HepG2 (cell line): ENCODE measurements at regions not wholly inside any gene's neighbourhood (a gene's known extent, or its start where the extent isn't known, plus 50 kb on each side); places are given as distances from the start of the nearest gene placed in this dataset.

ENCODE experiments used
- ATAC-seq: fragments of 200-7000 bp; cut with Tn5 transposase; 3 replicates; pipeline ENCODE4 v1.9.1; 2020; ENCODE audit warnings: mild to moderate bottlenecking, moderate library complexity
- BruUV-seq: library from RNA; stranded (reverse); fragments of 400-500 nt; replicated peaks from 2 replicates; lab custom pipeline; 2021; lab: Mats Ljungman, UMichigan
- CTCF ChIA-PET: fragments of 300-600 bp; formaldehyde crosslinking; extraction: SDS; loops from one replicate; lab custom pipeline; 2021; ENCODE audit warnings: low total read pairs, inconsistent platforms, low intra/inter-chr PET ratio; lab: Yijun Ruan, JAX
- POLR2A ChIA-PET: fragments of 350-600 bp; sonication (Branson Sonifier 250); formaldehyde crosslinking; loops from one replicate; lab custom pipeline; 2020; ENCODE audit warnings: antibody characterized with exemption, inconsistent platforms; lab: Yijun Ruan, JAX
- DNase-seq: peaks from one replicate; pipeline ENCODE4 v3.0.0-alpha.2; 2015; ENCODE audit warnings: low spot score
- FAIRE-seq: peaks from 3 replicates; lab custom pipeline; 2011; peaks lifted over from hg19 to GRCh38; lab: Jason Lieb, UNC
- H2AFZ ChIP-seq: one replicate; pipeline ENCODE4 v1.6.1; 2011; ENCODE audit warnings: low read length, inconsistent platforms
- H3K27ac ChIP-seq: fragments of 300-600 bp; 3 replicates; pipeline ENCODE4 v1.8.0; 2011; ENCODE audit warnings: mixed run types, mild to moderate bottlenecking, mixed read lengths, low read length, inconsistent platforms; ENCODE audit not compliant: insufficient read depth; ENCODE audit errors: extremely low read length
- H3K27me3 ChIP-seq, 2 experiments: fragments of 200-600 bp in 1 of 2; 2 replicates in 1 of 2; 3 replicates in 1 of 2; pipeline versions ENCODE4 v1.6.0 to v1.8.0; 2011; ENCODE audit warnings: low read length in 2 of 2, mild to moderate bottlenecking in 2 of 2, moderate library complexity in 2 of 2, inconsistent platforms in 1 of 2; ENCODE audit not compliant: insufficient read depth in 2 of 2, control insufficient read depth in 1 of 2
- H3K36me3 ChIP-seq, 2 experiments: fragments of 200-600 bp in 1 of 2; replicated peaks in 1 of 2; 2 replicates in 1 of 2; 3 replicates in 1 of 2; pipeline versions ENCODE4 v1.5.1 to v1.8.0; 2011; ENCODE audit warnings: low read length in 2 of 2, inconsistent platforms in 1 of 2; ENCODE audit not compliant: insufficient read depth in 2 of 2, control insufficient read depth in 1 of 2
- H3K4me1 ChIP-seq: 2 replicates; pipeline ENCODE4 v1.5.1; 2012; ENCODE audit warnings: low read length, inconsistent platforms; ENCODE audit not compliant: insufficient read depth
- H3K4me2 ChIP-seq: 2 replicates; pipeline ENCODE4 v1.6.0; 2011; ENCODE audit warnings: low read depth, low read length, inconsistent platforms
- H3K4me3 ChIP-seq, 3 experiments: fragments of 200-600 bp in 1 of 3; sonication (generic), shearing (Covaris generic) in 1 of 3; replicated peaks in 1 of 3; 2 replicates each; pipeline ENCODE4 v1.5.1; 2011 to 2016; ENCODE audit warnings: low read length in 3 of 3, inconsistent platforms in 2 of 3, low read depth in 2 of 3, mild to moderate bottlenecking in 2 of 3, control low read depth in 1 of 3, mixed read lengths in 1 of 3; ENCODE audit not compliant: insufficient read depth in 1 of 3
- H3K79me2 ChIP-seq: one replicate; pipeline ENCODE4 v1.6.1; 2011; ENCODE audit warnings: low read length, inconsistent platforms; ENCODE audit not compliant: insufficient read depth
- H3K9ac ChIP-seq: 2 replicates; pipeline ENCODE4 v1.6.0; 2011; ENCODE audit warnings: mild to moderate bottlenecking, low read depth, low read length, inconsistent platforms; ENCODE audit not compliant: insufficient read depth
- H3K9me3 ChIP-seq: 2 replicates; pipeline ENCODE4 v1.5.1; 2012; ENCODE audit warnings: mild to moderate bottlenecking, low read length
- H4K20me1 ChIP-seq: 2 replicates; pipeline ENCODE4 v1.6.0; 2011; ENCODE audit warnings: inconsistent platforms, mild to moderate bottlenecking, low read length, moderate library complexity; ENCODE audit not compliant: insufficient read depth
- DPF2 ChIP-seq: sonication (generic); formaldehyde crosslinking; IDR thresholded peaks from 2 replicates; pipeline ENCODE4 v1.4.0; 2020; ENCODE audit warnings: mild to moderate bottlenecking, low read depth, missing genetic modification reagents, borderline replicate concordance
- GPN1 ChIP-seq: sonication (generic); formaldehyde crosslinking; IDR thresholded peaks from 2 replicates; pipeline ENCODE4 v1.5.1; 2020; ENCODE audit warnings: missing genetic modification reagents, borderline replicate concordance
- HNRNPUL1 ChIP-seq: fragments of 200-400 bp; formaldehyde crosslinking; IDR thresholded peaks from 2 replicates; pipeline ENCODE4 v1.6.1; 2017; ENCODE audit warnings: low read depth, mild to moderate bottlenecking, low read length, moderate library complexity
- NFYC ChIP-seq: IDR thresholded peaks from 2 replicates; pipeline ENCODE4 v1.6.1; 2016; ENCODE audit warnings: missing genetic modification reagents, missing compliant biosample characterization
- NPAS2 ChIP-seq: sonication (generic); formaldehyde crosslinking; IDR thresholded peaks from 2 replicates; pipeline ENCODE4 v1.8.0; 2022; ENCODE audit warnings: mild to moderate bottlenecking, missing genetic modification reagents, borderline replicate concordance
- PLRG1 ChIP-seq: fragments of 450-650 bp; conservative IDR thresholded peaks from 2 replicates; pipeline ENCODE4 v1.6.1; 2016
- SIN3B ChIP-seq: fragments of 150-350 bp; IDR thresholded peaks from 2 replicates; pipeline ENCODE4 v1.6.1; 2014; ENCODE audit warnings: low read length
- SIX4 ChIP-seq: sonication (generic); formaldehyde crosslinking; IDR thresholded peaks from 2 replicates; pipeline ENCODE4 v1.4.0; 2020; ENCODE audit warnings: missing genetic modification reagents
- TARDBP ChIP-seq: sonication (generic); formaldehyde crosslinking; IDR thresholded peaks from 2 replicates; pipeline ENCODE4 v1.8.0; 2022; ENCODE audit warnings: mild to moderate bottlenecking, missing genetic modification reagents
- THAP11 ChIP-seq: IDR thresholded peaks from 2 replicates; pipeline ENCODE4 v1.6.1; 2016; ENCODE audit warnings: missing biosample characterization, missing genetic modification reagents
- ZNF143 ChIP-seq: sonication (generic); formaldehyde crosslinking; IDR thresholded peaks from 2 replicates; pipeline ENCODE4 v1.4.0; 2020; ENCODE audit warnings: missing genetic modification reagents
- ZNF235 ChIP-seq: sonication (generic); formaldehyde crosslinking; IDR thresholded peaks from 2 replicates; pipeline ENCODE4 v1.8.1; 2023; ENCODE audit warnings: mild to moderate bottlenecking, missing genetic modification reagents, borderline replicate concordance
- ZNF598 ChIP-seq: sonication (generic); formaldehyde crosslinking; IDR thresholded peaks from 2 replicates; pipeline ENCODE4 v1.5.1; 2020; ENCODE audit warnings: mild to moderate bottlenecking, missing genetic modification reagents, borderline replicate concordance
- ZNF761 ChIP-seq: sonication (generic); formaldehyde crosslinking; conservative IDR thresholded peaks from 2 replicates; pipeline ENCODE4 v1.4.0; 2020; ENCODE audit warnings: mild to moderate bottlenecking, missing genetic modification reagents
- WGBS: methylation state at CpG from one replicate; pipeline ENCODE4 v1.1.6; 2017; ENCODE audit warnings: low lambda C conversion rate; 5-methylcytosine and 5-hydroxymethylcytosine counted together
- in situ Hi-C: cut with HindIII; loops from 2 replicates; pipeline ENCODE4 v1.10.0; 2017; ENCODE audit warnings: low pct_unique_long_range_greater_than_20kb; ENCODE audit not compliant: extremely low pct_ligation_motif_present
- intact Hi-C: fragments of 100-400 bp; cut with micrococcal nuclease; formaldehyde crosslinking; loops from one replicate; pipeline ENCODE4 v1.10.0; 2022; ENCODE audit not compliant: unreplicated experiment
- TF ChIP-seq, protein P1 (sequence below): sonication (generic); formaldehyde crosslinking; IDR thresholded peaks from 2 replicates; pipeline ENCODE4 v1.5.0; 2020; ENCODE audit warnings: missing genetic modification reagents
- TF ChIP-seq, protein P2 (sequence below): sonication (generic); formaldehyde crosslinking; conservative IDR thresholded peaks from 2 replicates; pipeline ENCODE4 v1.4.0; 2020; ENCODE audit warnings: missing genetic modification reagents

DNA sequence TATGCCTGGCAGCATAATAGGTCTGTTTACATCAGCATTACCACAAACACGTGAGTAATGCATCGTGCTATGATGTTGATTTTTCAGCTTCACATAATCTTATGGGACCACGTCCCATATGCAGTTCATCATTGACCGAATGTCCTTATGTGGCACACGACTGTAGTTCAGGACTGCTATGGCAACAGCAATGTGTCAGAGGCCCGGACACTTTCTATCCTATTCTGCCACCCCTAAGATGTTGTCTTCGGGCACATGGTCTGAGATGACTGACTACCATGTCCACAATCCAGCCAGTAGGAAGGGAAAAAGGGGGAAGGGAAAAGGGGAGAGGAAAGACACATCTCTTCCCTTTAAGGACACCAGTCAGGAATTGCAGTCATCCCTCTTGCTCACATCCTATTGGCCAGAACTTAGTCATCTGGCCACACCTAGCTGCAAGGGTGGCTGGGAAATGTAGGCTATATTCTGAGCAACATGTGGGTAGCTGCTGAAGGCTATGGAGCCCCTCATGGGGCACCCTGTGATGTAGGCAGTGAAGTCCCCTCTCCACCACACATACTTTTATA, 196.0 kb upstream of the RBPJ start:
- ATAC-seq (no peak; the same call in 2 of the 3 replicates), DNase-seq (no peak), FAIRE-seq (no peak)
- H3K36me3 ChIP-seq, result no peaks in the 10 kb centered on the region
- no peak overlapping the region for H3K4me2 ChIP-seq
- in situ Hi-C loops, result no loop called here
- 40% methylated on average over 7 of the region's 7 CpGs for WGBS
- H3K79me2 ChIP-seq, result no peaks in the 10 kb centered on the region
- POLR2A ChIA-PET, result no interaction called here
- peaks cover 22% of the 10 kb centered on the region for H3K4me1 ChIP-seq
- H3K4me3 ChIP-seq, result no peak overlapping the region
- H3K27ac ChIP-seq, result no peak overlapping the region
- intact Hi-C loops, result no loop called here
- no peaks in the 10 kb centered on the region for H3K27me3 ChIP-seq
- no peak overlapping the region for H3K9ac ChIP-seq
- no peak overlapping the region for H2AFZ ChIP-seq
- CTCF ChIA-PET, result no interaction called here
- no peaks in the 10 kb centered on the region for H3K9me3 ChIP-seq
- H4K20me1 ChIP-seq, result no peaks in the 10 kb centered on the region
- TF ChIP-seq ZNF598 (CRISPR knock-in tag) (no peak), NFYC (CRISPR knock-in tag) (peak; percentile 43; the same call in 1 of the 2 replicates), ZNF143 (peak; percentile 74), THAP11 (CRISPR knock-in tag) (peak; percentile 80)
- BruUV-seq, result no TSS peak

DNA sequence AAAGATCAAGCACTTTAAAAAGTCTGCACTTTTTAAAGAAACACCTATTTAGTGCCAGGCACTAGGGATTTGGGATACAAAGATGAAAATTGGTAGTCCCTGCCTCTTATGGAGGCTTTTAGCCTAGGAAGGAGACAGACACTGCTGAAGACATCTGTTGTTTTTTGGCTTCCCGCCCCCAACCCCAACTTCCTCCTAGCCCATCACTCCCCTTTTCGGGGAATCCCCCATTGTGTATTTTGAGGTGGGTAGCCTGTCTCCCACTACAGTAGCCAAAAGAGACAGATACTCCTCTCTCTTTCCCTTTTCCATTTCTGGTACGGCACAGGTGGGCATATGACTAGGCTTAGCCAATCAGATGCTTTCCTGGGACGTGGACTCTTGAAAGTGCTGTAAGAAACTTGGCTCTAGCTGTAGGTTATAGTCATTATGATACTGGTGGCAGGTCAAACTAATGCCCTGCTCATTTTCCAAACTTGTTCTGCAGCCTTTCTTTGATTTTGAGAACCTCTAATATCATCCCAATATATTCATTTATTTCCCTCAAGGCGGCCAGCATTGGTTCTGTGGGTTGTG, 194.6 kb upstream of the RBPJ start:
- intact Hi-C loops, result no loop called here
- ATAC-seq (no peak), FAIRE-seq (no peak), DNase-seq (no peak)
- Histone ChIP-seq H3K27me3 (no peaks in the 10 kb centered on the region), H3K79me2 (no peaks in the 10 kb centered on the region), H3K4me2 (no peak overlapping the region), H3K27ac (no peak overlapping the region), H3K9me3 (no peaks in the 10 kb centered on the region), H3K4me1 (peaks cover 8% of the 10 kb centered on the region), H3K9ac (no peak overlapping the region), H2AFZ (no peak overlapping the region), H3K4me3 (no peak overlapping the region), H4K20me1 (no peaks in the 10 kb centered on the region), H3K36me3 (no peaks in the 10 kb centered on the region)
- no TSS peak for BruUV-seq
- ChIA-PET POLR2A (no interaction called here), CTCF (no interaction called here)
- 34% methylated on average over 5 of the region's 5 CpGs for WGBS
- in situ Hi-C loops, result no loop called here
- TF ChIP-seq, protein P1, sequence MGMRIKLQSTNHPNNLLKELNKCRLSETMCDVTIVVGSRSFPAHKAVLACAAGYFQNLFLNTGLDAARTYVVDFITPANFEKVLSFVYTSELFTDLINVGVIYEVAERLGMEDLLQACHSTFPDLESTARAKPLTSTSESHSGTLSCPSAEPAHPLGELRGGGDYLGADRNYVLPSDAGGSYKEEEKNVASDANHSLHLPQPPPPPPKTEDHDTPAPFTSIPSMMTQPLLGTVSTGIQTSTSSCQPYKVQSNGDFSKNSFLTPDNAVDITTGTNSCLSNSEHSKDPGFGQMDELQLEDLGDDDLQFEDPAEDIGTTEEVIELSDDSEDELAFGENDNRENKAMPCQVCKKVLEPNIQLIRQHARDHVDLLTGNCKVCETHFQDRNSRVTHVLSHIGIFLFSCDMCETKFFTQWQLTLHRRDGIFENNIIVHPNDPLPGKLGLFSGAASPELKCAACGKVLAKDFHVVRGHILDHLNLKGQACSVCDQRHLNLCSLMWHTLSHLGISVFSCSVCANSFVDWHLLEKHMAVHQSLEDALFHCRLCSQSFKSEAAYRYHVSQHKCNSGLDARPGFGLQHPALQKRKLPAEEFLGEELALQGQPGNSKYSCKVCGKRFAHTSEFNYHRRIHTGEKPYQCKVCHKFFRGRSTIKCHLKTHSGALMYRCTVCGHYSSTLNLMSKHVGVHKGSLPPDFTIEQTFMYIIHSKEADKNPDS (CRISPR knock-in tag), result no peak
- TF ChIP-seq DPF2 (CRISPR knock-in tag) (no peak), SIX4 (CRISPR knock-in tag) (no peak), GPN1 (CRISPR knock-in tag) (no peak), TARDBP (CRISPR knock-in tag) (no peak), HNRNPUL1 (no peak), PLRG1 (no peak), NPAS2 (no peak), SIN3B (no peak), ZNF235 (CRISPR knock-in tag) (no peak), ZNF761 (CRISPR knock-in tag) (no peak)
- TF ChIP-seq, protein P2, sequence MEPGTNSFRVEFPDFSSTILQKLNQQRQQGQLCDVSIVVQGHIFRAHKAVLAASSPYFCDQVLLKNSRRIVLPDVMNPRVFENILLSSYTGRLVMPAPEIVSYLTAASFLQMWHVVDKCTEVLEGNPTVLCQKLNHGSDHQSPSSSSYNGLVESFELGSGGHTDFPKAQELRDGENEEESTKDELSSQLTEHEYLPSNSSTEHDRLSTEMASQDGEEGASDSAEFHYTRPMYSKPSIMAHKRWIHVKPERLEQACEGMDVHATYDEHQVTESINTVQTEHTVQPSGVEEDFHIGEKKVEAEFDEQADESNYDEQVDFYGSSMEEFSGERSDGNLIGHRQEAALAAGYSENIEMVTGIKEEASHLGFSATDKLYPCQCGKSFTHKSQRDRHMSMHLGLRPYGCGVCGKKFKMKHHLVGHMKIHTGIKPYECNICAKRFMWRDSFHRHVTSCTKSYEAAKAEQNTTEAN (CRISPR knock-in tag), result no peak
